ENCODE measurements at regions not wholly inside any gene's neighbourhood (a gene's known extent, or its start where the extent isn't known, plus 50 kb on each side); places are given as distances from the start of the nearest gene placed in this dataset.
"Not testable (repeated sequence)": the region's sequence is repeated elsewhere in the genome, so short reads cannot be mapped to it uniquely, and the experiment has no call there.

DNA sequence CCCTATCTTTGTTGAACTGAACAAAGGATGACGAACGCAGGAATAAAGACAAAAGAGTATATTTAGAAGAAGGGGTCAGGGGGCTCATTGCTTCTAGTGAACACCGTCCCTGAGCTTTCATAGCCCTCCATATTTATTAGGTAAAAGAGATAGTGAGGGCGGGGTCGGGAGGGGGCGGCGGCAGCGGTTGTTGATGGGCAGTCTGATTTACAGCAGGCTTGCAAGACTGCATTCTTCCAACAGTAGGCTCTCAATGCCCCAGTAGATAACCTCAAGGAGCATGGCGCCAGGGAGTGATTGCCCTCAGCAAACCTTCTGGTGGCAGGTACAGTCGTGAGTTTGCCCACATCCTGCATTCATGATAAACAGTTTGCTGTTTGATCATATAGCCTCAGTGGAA is 563.3 kb upstream of the SYNCRIP start:
- DNase-seq, result no peak

DNA sequence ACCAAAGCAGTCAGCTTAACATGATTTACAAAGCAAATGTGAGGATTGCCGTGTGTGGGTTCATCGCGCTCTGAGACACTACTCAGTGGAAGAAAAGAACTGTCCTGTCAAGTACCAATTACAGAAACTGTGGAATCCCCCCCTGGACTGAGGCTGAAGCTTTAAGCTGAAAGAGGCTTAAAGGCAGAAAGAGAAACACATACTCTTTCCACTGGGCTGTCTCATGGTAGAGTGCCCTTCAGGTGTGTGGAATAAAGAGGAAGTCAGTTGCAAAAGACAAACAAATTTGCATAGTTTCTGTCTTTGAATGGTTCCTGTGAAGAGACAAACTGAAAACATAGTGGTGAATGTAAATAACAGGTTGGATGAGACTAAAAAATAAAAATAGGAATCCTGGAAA is 560.4 kb upstream of the SYNCRIP start:
- DNase-seq, result no peak

DNA sequence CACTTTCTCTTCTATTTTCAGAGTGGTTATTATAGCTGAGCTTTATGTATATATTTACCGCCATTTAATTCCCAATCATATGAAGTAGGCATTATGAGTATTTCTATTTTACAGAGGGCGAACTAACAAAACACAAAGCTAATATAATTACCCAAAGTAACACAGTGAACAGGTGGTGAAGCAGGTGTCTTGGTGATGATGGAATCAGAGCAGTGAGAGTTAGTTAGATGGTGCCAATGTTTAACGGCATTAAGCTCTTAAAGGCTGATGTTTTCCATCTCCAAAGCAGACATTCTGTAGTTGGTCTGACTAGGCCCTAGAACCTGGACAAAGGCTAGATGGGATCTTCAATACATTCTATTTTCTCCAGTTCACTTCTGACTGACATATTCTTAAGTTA is 551.1 kb upstream of the SYNCRIP start:
- DNase-seq, result no peak

DNA sequence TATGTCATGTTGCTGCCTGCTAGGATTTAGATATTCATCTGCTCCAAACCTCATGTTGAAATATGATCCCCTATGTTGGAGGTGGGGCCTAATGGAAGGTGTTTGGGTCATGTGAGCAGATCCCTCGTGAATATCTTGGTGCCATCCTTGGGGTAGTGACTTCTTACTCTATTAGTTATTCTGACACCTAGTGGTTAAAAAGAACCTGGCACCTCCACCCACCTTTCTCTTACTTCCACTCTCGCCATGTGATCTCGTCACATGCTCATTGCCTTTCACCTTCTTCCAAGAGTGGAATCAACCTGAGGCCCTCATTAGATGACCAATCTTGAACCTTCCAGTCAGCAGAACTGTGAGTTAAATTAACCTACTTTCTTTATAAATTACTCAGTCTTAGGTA is 549.4 kb upstream of the SYNCRIP start:
- no peak for DNase-seq

DNA sequence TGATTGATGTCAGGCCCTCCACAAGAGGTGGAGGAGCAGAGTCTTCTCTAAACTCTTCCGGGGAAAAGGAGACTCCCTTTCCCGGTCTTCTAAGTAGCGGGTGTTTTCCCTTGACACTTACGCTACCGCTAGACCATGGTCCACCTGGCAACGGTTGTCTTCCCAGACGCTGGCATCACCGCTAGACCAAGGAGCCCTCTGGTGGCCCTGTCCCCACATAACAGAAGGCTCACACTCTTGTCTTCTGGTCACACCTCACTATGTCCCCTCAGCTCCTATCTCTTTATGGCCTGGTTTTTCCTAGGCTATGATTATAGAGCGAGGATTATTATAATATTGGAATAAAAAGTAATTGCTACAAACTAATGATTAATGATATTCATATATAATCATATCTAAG is 532.5 kb upstream of the SYNCRIP start:
- not testable (repeated sequence) for DNase-seq

DNA sequence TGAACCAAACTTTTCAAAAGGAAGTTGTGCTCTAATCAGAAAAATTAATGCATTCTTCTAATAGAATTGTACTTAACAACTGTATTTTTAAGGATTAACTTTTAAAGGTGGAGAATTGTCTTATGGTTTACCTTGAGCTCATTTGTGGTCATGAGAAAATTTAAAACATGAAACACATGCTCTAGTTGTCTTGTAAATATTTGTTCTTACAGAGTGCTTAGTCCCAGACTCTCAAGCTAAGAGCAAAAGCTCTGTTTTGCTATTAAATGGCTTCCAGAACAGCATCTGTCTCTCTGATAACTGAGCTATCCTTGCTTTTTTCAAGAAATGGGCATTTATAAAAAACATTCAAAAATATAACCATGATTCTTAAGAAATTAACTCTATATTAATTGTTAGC is 512.2 kb upstream of the SYNCRIP start:
- no peak for DNase-seq

DNA sequence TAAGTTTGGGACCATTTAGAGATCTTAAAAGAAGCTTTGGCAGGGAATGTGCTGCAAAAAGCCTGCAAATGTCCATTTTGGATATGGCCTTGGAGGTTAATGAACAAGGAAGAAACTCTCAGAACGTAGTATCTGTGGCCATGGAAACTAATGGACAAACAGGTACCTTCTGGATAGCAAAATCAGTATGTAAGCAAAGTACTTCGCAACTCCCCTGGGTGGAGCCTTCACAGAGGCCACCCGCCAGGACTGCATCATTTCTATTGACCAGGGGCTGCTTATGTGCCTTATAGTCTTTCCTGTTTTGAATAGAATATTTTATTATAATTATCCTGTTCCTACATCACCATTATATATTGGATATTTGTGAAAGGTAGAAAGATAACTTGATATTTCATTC is 510.8 kb upstream of the SYNCRIP start:
- no peak for DNase-seq

DNA sequence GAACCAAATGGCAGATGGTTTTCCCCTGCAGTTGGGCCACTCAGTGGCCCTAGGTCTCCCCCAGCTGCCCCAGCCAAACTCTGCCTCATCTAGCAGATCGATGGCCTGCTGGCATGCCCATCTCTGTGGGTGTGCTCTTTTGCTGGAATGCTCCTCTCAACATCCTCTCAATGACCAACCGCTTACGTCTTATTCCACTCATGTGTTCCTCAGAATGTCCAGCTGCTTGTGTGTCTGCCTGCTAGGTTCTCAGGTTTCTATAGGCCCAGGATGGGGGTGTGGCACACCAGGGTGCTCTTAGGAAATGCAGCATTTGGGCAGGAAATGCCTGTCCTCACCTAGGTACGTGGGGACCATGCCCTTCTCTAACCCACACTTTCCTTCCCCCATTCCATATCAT is 509.9 kb upstream of the SYNCRIP start:
- DNase-seq, result no peak

DNA sequence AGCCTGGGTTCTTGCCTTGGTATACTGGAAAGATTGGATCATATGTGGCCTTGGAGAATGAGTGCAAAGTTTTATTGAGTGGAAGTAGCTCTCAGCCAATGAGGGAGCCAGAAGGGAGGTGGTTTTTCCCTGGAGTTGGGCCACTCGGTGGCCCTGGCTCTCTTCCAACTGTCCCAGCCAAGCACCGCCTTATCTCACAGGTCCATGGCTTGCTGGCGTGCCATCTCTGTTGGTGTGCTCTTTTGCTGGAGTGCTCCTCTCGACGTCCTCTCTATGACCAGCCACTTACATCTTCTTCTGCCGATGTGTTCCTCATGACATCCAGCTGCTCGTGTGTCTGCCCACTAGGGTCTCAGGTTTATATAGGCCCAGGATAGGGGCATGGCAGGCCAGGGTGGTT is 505.9 kb upstream of the SYNCRIP start:
- DNase-seq, result no peak

DNA sequence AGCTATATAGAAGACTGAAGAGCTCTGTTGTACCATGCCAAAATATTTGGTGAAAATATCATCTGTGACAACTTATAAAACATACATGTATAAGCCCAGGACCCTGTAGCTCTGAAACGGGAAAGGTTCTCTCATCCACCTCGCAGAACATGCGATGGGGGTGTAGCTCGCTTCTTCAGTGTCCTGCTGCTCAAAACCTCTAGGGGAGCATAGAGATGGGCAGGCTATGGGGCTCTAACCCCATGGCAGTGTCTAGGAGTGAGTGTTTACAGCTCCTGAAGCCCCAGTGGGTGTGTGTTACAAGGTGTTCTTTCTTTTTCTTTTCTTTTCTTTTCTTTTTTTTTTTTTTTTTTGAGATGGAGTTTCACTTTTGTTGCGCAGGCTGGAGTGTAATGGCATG is 505.2 kb upstream of the SYNCRIP start:
- no peak for DNase-seq

DNA sequence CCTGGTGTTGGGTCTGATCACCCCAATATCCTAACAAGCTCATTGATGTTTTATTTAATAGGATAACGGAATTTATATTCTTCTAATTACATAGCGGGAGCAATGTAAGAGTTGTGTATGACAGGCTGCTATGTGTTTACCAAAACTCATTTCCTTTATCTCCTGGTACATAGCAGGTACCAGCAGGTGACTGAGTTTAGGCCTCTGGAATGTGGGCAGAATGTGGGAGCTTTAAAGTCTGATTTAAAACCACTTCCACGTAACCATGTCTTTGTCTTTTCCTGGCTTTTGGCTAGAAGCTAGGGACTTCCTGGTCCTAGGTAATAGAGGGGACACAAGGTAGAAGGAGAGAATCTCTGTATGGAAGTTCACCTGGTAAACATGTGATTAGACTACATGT is 504.6 kb upstream of the SYNCRIP start:
- no peak for DNase-seq

DNA sequence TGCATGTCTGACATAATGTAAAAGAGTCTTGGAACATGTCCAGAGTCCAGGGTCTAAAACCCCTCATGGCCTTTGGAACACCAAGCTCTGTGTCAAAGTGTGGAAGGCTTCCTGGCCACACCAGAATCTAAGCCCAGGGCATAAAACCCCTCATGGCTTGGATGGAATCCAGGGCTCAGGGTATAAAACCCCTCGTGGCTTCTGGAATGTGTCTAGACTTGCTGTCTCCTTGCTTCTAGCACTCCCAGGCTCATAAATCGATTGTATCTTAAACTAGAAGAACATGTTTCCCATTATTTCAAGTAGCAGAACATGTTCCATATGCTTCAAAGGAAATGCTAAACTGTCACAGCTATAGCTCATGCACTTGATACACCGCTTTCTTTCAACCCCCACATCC is 504.1 kb upstream of the SYNCRIP start:
- DNase-seq, result not testable (repeated sequence)

DNA sequence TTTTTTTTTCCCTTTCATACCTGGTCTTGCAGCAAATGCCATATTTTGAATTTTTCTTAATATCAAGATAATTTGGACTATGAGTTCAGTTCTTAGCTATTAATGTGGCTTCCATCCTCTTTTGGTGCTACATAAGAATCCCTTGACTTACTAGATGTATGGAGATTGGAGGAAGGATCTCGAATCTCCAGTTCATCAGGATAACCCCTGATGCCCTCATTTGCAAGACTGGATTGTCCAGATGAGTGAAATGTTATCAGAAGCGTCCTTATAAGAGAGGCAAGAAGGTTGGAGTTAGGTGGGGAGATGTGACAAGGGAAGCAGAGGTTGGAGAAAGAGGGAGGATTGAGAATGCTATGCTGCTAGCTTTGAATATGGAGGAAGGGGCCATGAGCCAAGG is 499.6 kb upstream of the SYNCRIP start:
- DNase-seq, result no peak

DNA sequence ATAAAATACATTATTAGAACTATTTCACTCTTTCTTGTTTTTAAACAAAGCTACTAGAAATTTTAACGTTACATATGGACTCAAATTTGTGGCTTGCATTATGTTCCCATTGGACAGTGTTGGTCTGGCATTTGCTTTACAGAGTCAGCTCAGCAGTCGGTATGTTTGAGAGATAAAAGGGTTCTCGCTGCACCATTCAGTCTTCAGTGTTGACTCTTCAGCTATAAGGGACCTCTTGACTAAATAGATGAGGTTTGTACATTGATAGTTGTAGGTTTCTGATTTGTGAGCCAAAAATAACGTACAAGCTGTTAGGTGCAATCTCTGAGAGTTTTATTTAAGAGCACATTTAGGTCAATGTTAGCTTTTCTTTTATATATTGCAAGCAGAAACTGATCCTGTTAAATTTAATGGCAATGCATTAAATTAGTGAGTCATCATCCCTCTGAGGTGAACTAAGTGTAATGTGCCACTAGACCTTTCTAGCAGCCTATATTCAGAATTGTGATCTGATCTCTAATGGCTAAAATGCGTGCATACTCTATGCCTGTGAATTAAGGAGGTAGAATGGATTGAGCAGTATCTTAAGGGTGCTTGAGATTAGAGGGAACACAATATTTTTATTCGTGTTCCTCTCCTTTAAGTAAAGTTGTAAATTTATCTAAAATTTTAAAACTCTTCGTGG is 485.6 kb upstream of the SYNCRIP start:
- no peak for DNase-seq

DNA sequence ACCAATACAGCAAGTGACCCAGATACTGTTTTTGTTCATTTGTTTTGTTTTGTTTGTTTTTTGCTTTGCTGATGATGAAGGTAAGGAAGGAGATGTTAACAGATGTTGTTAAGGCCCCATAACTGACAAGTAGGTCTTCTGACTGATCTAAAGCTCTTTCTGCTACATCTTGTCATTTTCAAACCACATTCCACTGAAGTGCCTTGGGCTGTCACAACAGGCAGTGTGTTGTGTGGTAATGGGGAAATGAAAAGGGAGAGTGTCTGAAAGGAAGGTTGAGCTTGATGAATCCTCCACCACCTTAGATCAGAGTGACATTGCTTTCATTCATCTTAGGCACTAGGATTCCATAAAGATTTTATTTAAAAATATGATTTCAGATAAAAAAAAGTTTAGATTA is 479.4 kb upstream of the SYNCRIP start:
- DNase-seq, result no peak

DNA sequence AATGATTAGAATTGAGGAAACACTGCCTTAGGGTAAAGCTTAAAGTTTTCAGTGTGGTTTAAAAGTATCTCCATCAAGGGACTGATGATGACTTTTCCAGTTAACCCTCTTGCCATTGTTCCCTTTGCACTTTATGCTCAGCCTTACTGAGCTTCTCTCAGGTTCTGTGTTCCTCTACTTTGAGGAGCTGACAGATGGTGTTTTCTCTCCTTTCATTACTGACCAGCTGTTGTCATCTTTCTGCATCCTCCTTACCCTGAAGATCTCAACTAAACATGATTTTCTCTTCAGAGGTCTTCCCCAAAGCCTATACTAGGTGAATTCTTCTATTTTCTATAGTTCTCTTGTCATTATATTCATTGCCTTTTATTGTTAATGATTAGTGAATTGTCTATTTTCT is 475.6 kb upstream of the SYNCRIP start:
- no peak for DNase-seq

DNA sequence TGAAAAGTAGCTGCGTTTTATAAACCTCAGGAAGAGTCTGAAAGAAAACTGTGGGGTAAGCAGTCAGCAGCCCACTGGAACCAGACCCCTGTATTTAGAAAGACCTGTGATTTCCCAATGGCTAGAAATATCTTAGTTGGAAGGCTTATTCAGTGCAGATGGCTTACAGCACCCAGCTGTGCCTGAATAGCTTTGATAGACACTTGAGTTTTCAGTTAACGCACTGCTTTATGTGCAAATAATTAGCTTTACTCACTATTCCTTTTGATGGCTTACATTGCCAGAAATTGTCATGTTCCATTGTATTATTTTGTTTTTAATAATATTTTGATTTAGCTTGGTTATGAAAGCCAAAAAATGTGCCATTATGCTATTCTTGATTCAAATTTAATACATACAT is 465.3 kb upstream of the SYNCRIP start:
- no peak for DNase-seq

DNA sequence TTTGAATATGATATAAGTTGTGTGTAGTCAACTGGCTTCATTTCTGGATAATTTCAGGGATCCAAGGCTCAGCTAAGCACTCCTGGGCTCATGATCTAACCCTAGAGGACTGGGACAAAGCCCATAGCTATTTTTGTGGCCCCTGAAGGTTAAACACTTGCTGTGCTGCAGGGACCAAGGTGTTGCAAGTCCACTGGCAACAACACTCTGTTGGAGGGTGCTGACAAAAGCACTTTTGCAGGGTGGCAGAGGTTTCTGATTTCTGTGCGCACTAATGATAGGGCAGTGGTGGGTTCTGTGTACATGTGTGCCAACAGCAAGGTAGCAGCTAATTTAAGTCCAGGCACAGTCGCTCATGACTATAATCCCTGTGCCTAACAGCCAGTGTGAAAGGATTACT is 445.3 kb upstream of the SYNCRIP start:
- DNase-seq, result no peak

DNA sequence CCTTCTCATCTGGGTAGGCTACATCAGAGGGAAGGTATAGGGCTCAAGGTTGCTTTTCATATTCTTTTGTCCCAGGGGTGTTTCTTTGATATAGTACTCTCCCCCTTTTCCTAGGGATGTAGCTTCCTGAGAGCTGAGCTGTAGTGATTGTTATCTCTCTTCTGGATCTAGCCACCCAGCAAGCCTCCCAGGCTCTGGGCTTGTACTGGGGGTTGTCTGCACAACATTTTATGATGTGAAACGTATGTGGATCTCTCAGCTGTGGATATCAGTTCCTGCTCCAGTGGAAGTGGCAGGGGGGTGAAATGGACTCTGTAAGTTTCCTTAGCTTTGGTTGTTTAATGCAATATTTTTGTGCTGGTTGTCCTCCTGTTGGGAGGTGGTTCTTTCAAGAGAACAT is 437.3 kb upstream of the SYNCRIP start:
- no peak for DNase-seq

DNA sequence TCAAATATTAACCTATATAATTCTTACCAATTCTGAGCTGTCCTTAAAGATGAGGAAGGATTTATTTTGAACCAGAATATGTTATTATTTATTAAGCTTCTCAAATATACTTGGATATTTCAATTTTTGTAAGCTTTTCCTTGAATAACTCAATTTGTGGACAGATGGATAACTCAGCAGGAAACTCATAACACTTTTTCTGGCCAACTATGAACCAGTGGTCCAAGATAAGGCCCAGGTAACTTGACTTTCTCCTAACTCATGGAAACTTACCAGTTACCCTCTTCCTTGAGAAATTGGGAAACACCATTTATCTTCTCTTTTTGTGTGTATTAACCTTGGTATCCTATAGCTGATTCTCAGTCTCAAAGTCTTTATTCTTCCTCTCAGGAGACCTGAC is 427.5 kb upstream of the SYNCRIP start:
- no peak for DNase-seq

DNA sequence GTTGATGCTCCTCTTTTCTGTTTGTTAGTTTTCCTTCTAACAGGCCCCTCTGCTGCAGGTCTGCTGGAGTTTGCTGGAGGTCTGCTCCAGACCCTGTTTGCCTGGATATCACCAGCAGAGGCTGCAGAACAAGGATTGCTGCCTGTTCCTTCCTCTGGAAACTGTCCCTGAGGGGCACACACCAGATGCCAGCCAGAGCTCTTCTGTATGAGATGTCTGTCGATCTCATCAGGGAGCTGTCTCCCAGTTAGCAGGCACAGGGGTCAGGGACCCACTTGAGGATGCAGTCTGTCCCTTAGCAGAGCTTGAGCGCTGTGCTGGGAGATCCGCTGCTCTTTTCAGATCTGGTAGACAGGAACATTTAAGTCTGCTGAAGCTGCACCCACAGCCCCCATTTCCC is 422.3 kb upstream of the SYNCRIP start:
- DNase-seq, result not testable (repeated sequence)

DNA sequence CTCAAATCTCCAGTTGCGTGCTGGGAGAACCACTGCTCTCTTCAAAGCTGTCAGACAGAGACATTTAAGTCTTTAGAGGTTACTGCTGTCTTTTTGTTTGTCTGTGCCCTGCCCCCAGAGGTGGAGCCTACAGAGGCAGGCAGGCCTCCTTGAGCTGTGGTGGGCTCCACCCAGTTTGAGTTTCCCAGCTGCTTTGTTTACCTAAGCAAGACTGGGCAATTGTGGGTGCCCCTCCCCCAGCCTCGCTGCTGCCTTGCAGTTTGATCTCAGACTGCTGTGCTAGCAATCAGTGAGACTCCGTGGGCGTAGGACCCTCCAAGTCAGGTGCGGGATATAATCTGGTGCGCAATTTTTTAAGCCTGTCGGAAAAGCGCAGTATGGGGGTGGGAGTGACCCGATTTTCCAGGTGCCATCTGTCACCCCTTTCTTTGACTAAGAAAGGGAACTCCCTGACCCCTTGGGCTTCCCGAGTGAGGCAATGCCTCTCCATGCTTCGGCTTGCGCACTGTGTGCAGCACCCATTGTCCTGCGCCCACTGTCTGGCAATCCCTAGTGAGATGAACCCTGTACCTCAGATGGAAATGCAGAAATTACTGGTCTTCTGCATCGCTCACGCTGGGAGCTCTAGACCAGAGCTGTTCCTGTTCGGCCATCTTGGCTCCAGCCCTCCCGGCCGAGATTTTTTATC is 414.8 kb upstream of the SYNCRIP start:
- DNase-seq, result not testable (repeated sequence)

DNA sequence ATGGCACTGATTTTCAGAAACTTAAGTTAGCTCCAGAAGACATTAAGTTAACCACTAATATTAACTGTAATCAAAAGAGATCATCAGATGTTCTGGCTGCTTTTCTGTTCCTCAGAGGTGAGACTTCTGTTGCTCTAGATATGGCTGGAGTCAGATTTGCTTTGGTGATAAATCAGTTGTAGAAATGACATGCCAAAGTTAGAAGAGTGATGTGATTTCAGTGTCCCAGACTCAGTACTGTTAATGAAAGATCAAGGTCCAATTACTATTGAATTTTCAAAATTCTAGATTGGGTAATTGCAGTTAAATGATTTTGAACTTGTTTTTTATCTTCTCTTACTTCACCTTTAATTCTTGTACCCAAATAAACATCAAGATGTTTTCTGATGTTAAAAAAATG is 402.4 kb upstream of the SYNCRIP start:
- DNase-seq, result no peak

DNA sequence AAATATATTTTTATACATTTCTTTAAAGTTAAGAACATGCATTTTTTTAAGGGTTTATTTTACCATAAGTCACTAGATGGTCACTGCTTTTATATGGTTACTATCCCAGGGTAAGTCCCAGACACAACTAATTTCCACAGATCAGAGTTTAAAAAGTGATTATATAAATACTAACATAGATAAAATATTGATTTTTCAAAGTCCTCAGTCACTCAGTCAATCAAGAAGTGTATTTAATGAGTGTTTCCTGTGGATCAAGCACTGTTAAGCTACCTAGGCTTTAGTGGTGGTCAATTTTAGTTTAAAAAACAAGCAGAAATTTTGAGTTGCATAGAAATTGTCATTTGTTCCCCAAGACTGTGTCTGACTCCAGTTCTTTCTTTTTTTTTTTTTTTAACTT is 399.5 kb upstream of the SYNCRIP start:
- no peak for DNase-seq

DNA sequence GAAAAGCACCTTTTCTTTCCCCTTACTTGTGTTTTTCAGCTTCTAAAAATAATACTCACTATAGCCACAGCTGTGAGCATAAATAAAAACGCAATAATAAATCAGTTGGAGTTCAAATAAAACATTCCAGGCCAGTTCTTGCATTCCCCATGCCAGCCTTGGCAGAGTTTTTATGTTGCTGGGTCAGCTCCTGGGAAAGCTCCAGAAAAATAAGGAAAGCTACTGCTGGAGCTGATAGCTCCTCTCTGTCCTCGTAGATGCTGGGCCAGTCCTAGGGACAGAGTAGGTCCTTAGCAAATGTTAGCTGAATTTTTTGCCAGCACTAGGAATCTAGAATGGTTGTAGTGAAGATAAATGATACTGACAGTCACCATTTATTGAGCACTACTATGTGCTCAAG is 389.0 kb upstream of the SYNCRIP start:
- DNase-seq, result peak; percentile 36
